T-helper 2 cell treated with Interferon-gamma antibody and Interleukin-4, amounts not matched to agents 5 μg/mL and 100 μg/mL, for 36 hours (primary cell): ENCODE measurements at regions not wholly inside any gene's neighbourhood (a gene's known extent, or its start where the extent isn't known, plus 50 kb on each side); places are given as distances from the start of the nearest gene placed in this dataset.
"Not testable (repeated sequence)": the region's sequence is repeated elsewhere in the genome, so short reads cannot be mapped to it uniquely, and the experiment has no call there.

Experiments
- DNase-seq: peaks from one replicate; pipeline ENCODE4 v3.0.0; 2021; ENCODE audit warnings: low spot score
- H3K27ac Mint-ChIP-seq: one replicate; pipeline ENCODE4 v1.8.0; 2021; ENCODE audit warnings: mild to moderate bottlenecking, mixed read lengths
- H3K27me3 Mint-ChIP-seq: one replicate; pipeline ENCODE4 v1.8.0; 2021; ENCODE audit warnings: low read depth, mixed read lengths
- H3K36me3 Mint-ChIP-seq: one replicate; pipeline ENCODE4 v1.8.0; 2021; ENCODE audit warnings: low read depth, mixed read lengths
- H3K4me1 Mint-ChIP-seq: one replicate; pipeline ENCODE4 v1.8.0; 2021; ENCODE audit warnings: low read depth, mixed read lengths
- H3K4me3 Mint-ChIP-seq: one replicate; pipeline ENCODE4 v1.8.0; 2022; ENCODE audit warnings: mild to moderate bottlenecking, moderate library complexity, mixed read lengths
- H3K9me3 Mint-ChIP-seq: one replicate; pipeline ENCODE4 v1.8.0; 2021; ENCODE audit warnings: mixed read lengths

DNA sequence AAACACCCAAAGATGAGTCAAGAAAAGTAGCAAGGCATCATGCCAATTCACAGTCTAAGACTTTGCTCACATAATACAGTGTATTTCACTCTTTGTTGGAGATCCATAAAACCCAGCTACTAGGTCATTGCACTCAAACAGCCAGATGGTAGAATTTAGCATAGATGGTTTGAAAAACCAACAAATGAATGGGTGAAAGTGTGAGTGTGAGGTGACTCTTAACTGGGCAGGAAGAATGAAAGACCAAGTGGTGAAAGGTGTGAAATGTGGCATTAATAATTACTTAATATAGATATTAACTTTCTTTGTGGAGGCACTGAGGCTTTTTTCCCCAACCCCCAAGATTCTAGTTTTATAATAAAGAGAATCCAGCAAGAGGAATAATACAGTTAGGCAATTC is 159.5 kb downstream of the SQOR start:
- Mint-ChIP-seq H3K9me3 (no peaks in the 10 kb centered on the region), H3K27me3 (peaks cover 2% of the 10 kb centered on the region), H3K4me1 (no peaks in the 10 kb centered on the region), H3K27ac (no peak overlapping the region), H3K36me3 (no peaks in the 10 kb centered on the region), H3K4me3 (no peak overlapping the region)
- no peak for DNase-seq

DNA sequence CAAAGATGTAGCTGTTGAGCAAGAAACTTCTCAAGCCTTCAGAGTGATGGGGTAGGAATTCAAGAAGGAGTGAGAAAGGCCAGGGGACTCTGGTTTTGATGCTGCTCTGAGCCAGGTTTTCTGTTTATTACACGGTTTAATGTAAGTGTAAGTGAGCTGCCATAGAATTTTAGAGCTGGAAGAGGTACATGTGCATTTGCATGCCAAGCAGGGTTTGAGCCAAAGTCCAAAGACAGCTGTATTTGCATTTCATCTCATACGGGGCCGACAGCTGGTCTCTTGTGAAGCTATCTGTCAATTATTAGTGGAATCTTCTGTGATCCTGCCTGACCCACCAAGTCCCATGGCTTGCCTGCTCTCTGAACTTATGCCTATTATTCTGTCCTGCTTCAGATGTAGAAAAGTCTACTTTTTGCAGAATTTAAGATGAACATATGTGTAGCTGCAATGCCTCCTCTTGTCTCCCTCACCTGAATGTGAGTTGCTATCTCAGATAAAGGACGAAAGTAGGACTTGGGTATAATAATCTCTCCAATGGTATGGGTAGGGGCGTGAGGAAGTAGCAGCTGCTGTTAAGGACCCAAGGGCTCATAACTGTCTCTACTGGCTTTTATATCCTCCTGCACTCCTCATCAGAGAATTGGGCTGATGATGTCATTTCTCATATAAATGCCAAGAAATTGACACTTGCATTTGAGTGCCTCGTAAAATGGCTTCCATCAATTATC is 160.0 kb downstream of the SQOR start:
- Mint-ChIP-seq H3K36me3 (no peaks in the 10 kb centered on the region), H3K4me1 (no peaks in the 10 kb centered on the region), H3K27ac (no peak overlapping the region), H3K27me3 (peaks cover 2% of the 10 kb centered on the region), H3K9me3 (no peaks in the 10 kb centered on the region), H3K4me3 (no peak overlapping the region)
- no peak for DNase-seq

DNA sequence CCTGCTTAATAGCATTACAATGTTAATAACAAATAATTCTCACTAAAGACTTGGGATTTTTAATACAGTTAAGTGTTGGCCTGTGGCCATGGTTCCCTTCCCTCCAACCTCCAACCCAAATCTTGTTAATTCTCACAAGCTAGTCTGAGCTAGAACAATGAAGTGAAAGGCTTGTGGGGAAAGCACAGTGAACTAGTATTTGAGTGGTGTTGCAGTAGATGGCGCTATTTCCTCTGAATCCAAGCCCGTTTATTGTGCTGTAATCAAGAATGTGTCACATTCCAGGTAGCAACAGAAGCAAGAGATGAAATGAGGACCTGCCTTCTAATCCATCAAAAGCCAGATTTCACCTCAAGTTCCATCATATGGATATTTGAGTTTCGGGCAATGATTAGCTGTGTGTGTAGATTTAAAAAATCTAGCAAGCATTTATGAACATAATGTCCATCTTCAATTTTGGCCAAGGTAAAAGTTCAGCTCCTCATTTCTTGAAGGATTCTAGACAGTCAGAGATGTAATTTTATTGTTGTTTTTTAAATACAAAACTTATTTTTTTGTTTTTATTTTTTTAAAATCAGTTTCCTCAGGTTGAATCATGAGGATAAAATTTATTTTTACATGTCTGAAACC is 160.7 kb downstream of the SQOR start:
- H3K27me3 Mint-ChIP-seq = peaks cover 2% of the 10 kb centered on the region
- no peaks in the 10 kb centered on the region for H3K4me1 Mint-ChIP-seq
- no peaks in the 10 kb centered on the region for H3K9me3 Mint-ChIP-seq
- no peaks in the 10 kb centered on the region for H3K36me3 Mint-ChIP-seq
- no peak overlapping the region for H3K27ac Mint-ChIP-seq
- H3K4me3 Mint-ChIP-seq = no peak overlapping the region
- DNase-seq = no peak

DNA sequence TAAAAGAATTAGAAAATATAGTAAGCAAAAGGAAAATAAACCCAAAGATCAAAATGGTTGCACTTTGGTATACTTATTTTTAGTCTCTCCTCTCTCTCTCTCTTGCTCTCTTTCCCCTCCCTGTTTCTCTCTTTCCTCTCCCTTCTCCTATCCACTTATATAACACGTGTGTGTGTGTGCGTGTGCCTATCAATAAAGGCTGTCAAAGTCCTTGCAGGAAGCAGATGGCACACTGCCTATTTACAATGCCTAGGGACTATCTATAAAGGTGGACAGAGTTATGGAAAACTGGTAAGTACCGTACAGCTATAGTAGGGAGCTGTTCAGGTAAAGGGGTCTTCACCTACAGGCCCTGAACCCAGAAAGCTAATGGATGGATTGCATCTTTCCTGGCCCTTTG is 161.6 kb downstream of the SQOR start:
- Mint-ChIP-seq H3K27me3 (peaks cover 2% of the 10 kb centered on the region), H3K36me3 (no peaks in the 10 kb centered on the region), H3K9me3 (no peaks in the 10 kb centered on the region), H3K4me1 (no peaks in the 10 kb centered on the region), H3K27ac (no peak overlapping the region), H3K4me3 (no peak overlapping the region)
- DNase-seq = no peak

DNA sequence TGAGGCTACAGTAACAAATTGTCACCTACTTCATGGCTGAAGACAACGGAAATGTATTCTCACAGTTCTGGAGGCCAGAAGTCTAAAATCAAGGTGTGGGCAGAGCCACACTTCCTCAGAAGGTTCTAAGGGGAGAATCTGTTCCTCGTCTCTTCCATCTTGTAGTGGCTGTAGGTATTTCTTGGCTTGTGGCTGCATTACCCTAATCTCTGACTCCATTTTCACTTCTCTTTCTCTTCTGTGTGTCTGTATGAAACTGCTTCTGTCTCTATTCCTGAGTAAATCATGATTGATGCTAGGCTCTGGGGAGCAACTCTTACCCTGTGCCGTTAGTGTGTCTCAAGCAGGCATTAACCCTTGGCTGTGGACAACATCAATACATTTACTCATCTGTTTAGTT is 164.7 kb downstream of the SQOR start:
- Mint-ChIP-seq H3K9me3 (no peaks in the 10 kb centered on the region), H3K4me1 (no peaks in the 10 kb centered on the region), H3K27ac (no peak overlapping the region), H3K27me3 (peaks cover 2% of the 10 kb centered on the region), H3K36me3 (no peaks in the 10 kb centered on the region), H3K4me3 (no peak overlapping the region)
- DNase-seq = no peak

DNA sequence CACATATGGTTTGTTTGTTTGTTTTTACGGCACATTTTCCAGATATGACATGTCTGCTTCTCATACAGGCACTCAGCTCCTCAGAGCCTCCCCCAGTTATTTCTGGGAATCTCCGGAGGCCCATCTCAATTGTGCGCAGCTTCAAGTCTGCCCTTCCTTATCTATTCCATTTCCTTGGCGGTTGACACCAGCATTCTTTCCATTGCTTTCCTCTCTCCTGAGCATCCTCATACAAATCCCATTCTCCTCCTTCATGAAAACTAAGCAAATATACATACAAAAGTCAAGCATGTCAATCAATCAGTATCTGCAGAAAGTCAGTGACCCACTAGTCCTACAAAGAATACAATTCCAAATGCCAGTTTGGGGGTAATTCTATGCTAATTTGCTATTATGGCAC is 166.7 kb downstream of the SQOR start:
- Mint-ChIP-seq H3K9me3 (no peaks in the 10 kb centered on the region), H3K4me3 (no peak overlapping the region), H3K27me3 (no peaks in the 10 kb centered on the region), H3K36me3 (no peaks in the 10 kb centered on the region), H3K27ac (no peak overlapping the region), H3K4me1 (no peaks in the 10 kb centered on the region)
- no peak for DNase-seq

DNA sequence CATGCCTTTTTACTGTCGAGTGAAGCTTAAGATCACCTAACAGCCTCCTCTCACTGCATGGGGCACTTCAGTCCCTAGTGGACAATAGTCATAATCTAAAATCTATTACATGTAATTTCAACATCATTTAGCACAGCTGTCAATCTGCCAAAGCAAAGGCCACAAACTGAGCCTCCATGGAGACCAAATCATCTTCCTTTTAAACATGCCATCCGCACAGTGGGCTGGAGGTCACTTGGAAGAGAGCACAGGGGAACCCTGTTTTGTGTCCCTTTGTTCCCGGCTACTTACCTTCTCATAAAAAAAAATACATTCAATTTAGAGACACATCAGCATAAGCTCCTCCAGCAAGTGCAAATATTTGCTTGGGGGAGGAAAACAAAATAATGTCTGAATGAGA is 167.3 kb downstream of the SQOR start:
- Mint-ChIP-seq H3K27ac (no peak overlapping the region), H3K27me3 (no peaks in the 10 kb centered on the region), H3K4me3 (no peak overlapping the region), H3K36me3 (no peaks in the 10 kb centered on the region), H3K4me1 (no peaks in the 10 kb centered on the region), H3K9me3 (no peaks in the 10 kb centered on the region)
- no peak for DNase-seq

DNA sequence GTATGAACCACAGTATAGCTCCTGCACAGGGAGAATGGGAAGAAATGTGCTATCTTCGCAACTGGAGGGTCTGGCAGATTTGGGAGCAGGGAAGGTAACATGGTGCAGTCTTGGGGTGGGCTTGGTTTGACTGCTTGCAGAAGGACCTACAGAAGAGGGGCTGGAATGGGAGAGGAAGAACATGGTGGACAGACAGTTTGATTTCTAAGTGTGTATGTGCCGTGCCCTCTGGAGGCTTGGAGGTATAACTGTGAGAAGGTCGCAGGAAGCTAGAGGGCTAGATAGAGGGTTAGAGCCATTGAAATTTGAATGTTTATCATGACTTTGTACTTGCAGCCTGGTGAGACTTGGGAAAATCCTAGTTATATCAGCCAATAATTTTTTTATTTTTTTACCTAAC is 169.2 kb downstream of the SQOR start:
- H3K27ac Mint-ChIP-seq = no peak overlapping the region
- no peaks in the 10 kb centered on the region for H3K27me3 Mint-ChIP-seq
- no peaks in the 10 kb centered on the region for H3K4me1 Mint-ChIP-seq
- H3K9me3 Mint-ChIP-seq = no peaks in the 10 kb centered on the region
- no peaks in the 10 kb centered on the region for H3K36me3 Mint-ChIP-seq
- H3K4me3 Mint-ChIP-seq = no peak overlapping the region
- DNase-seq = no peak

DNA sequence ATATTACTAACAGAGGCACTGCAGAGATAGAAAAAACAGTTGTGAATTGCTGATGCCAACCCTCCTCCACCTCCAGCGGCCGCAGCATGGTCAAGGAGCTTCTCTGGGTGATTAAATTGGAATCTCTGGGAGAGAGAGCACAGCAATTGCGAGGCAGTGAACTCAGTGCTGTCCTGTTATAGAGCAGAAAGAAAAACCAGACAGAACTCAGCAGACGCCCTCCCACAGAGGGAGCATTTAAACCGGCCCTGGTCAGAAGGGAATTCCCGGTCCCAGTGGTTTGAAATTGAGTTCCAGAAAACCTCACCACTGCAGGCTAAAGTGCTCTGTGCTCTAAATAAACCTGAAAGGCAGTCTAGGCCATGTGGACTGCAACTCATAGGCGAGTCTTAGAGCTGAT is 175.4 kb downstream of the SQOR start:
- no peaks in the 10 kb centered on the region for H3K36me3 Mint-ChIP-seq
- H3K9me3 Mint-ChIP-seq = peaks cover 1% of the 10 kb centered on the region
- no peaks in the 10 kb centered on the region for H3K27me3 Mint-ChIP-seq
- no peak overlapping the region for H3K4me3 Mint-ChIP-seq
- H3K4me1 Mint-ChIP-seq = no peaks in the 10 kb centered on the region
- DNase-seq = no peak
- no peak overlapping the region for H3K27ac Mint-ChIP-seq

DNA sequence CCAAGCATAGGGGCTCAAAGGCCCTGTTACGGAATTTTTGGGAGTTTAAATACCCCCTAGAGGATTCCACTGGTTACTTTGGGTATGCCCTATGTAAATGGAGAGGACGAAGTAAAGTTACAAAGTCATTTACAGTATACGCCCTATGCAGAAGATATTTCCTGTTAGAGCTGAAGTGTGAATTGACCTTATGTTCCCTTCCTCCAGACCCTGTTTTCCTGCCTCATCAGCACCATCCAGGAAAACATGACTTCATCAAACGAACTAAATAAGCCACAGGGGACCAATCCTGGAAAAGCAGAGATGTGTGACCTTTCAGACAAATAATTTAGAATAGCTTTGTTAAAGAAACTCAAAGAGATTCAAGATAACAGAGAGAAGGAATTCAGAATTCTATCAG is 177.4 kb downstream of the SQOR start:
- Mint-ChIP-seq H3K36me3 (no peaks in the 10 kb centered on the region), H3K4me3 (no peak overlapping the region), H3K27me3 (no peaks in the 10 kb centered on the region), H3K9me3 (peaks cover 5% of the 10 kb centered on the region), H3K4me1 (no peaks in the 10 kb centered on the region), H3K27ac (no peak overlapping the region)
- DNase-seq = no peak

DNA sequence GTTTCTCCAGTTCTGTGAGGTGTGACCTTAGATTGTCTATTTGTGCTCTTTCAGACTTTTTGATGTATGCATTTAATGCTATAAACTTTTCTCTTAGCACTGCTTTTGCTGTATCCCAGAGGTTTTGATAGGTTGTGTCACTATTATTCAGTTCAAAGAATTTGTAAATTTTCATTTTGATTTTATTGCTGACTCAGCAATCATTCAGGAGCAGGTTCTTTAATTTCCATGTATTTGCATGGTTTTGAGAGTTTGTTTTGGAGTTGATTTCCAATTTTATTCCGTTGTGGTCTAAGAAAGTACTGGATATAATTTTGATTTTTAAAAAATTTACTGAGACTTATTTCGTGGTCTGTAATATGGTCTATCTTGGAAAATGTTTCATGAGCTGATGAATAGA is 182.7 kb downstream of the SQOR start:
- H3K36me3 Mint-ChIP-seq, H3K4me3 Mint-ChIP-seq, H3K9me3 Mint-ChIP-seq, H3K4me1 Mint-ChIP-seq, H3K27ac Mint-ChIP-seq, DNase-seq, H3K27me3 Mint-ChIP-seq: not testable (repeated sequence)

DNA sequence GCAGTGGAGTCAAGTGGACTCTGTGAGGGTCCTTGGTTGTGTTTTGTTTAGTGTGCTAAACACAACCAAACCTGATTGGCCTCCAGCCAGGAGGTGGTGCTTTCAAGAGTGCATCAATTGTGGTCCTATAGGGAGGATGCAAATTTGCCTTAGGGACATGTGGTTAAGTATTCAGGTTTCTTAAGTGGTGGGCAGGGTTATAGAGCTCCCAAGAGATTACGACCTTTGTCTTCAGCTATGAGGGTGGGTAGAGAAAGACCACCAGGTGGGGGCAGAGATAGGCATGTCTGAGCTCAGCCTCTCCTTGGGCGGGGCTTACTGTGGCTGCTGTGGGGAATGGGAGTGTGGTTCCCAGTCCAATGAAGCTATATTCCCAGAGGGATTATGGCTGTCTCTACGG is 186.6 kb downstream of the SQOR start:
- Mint-ChIP-seq H3K27me3 (no peaks in the 10 kb centered on the region), H3K4me3 (no peak overlapping the region), H3K27ac (no peak overlapping the region), H3K9me3 (peaks cover 4% of the 10 kb centered on the region), H3K4me1 (no peaks in the 10 kb centered on the region), H3K36me3 (no peaks in the 10 kb centered on the region)
- no peak for DNase-seq

DNA sequence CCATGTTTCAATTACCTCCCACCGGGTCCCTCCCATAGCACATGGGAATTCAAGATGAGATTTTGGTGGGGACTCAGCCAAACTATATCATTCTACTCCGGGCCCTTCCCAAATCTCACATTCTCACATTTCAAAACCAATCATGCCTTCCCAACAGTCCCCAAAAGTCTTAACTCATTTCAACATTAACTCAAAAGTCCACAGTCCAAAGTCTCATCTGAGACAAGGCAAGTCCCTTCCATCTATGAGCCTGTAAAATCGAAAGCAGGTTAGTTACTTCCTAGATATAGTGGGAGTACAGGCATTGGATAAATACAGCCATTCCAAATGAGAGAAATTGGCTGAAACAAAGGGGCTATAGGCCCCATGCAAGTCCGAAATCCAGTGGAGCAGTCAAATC is 188.1 kb downstream of the SQOR start:
- H3K27me3 Mint-ChIP-seq, H3K36me3 Mint-ChIP-seq, H3K4me3 Mint-ChIP-seq, H3K9me3 Mint-ChIP-seq, H3K4me1 Mint-ChIP-seq, H3K27ac Mint-ChIP-seq, DNase-seq: not testable (repeated sequence)

DNA sequence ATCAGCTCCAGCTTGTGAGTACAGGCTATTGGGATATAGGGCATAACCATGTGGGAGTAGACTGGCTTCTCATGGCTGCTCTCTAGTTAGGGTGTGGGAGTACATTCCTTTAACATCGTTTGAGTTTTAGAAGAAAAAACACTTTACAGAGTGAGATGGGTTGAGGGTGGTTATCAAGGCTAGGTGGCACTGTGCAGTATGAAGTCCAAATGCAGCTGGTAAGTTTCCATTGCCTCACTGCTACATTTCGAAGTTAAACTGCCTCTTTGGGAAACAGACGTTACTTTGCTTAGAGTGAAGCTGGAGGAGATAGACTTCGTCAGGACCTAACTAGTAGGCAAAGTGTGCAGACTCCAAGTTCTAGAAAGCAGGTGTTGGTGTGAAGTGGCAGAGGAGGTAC is 192.4 kb downstream of the SQOR start:
- H3K27me3 Mint-ChIP-seq = no peaks in the 10 kb centered on the region
- peaks cover 4% of the 10 kb centered on the region for H3K9me3 Mint-ChIP-seq
- H3K27ac Mint-ChIP-seq = no peak overlapping the region
- H3K4me3 Mint-ChIP-seq = no peak overlapping the region
- no peaks in the 10 kb centered on the region for H3K4me1 Mint-ChIP-seq
- H3K36me3 Mint-ChIP-seq = no peaks in the 10 kb centered on the region
- DNase-seq = no peak

DNA sequence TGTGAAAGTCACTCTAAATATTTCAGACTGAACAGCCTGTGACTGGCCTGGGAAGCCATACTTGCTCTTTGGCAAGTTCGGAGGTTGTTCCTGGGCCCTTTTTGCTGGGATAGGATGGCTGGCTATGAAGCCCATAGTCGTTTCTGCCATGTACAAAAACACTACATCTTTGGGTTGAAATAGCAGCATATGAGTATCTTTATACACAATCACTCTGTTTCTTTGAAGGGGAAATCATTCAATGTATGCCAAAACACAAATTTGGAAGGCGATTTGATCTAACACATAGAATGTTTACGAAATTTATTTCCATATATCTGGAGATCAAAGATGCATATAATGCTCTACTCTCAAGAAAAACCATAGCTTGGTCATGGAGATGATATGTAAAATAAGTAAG is 192.9 kb downstream of the SQOR start:
- Mint-ChIP-seq H3K9me3 (peaks cover 4% of the 10 kb centered on the region), H3K27ac (no peak overlapping the region), H3K27me3 (no peaks in the 10 kb centered on the region), H3K4me1 (no peaks in the 10 kb centered on the region), H3K36me3 (no peaks in the 10 kb centered on the region), H3K4me3 (no peak overlapping the region)
- DNase-seq = no peak
